ENCODE measurements at regions not wholly inside any gene's neighbourhood (a gene's known extent, or its start where the extent isn't known, plus 50 kb on each side); places are given as distances from the start of the nearest gene placed in this dataset.
"Not testable (repeated sequence)": the region's sequence is repeated elsewhere in the genome, so short reads cannot be mapped to it uniquely, and the experiment has no call there.

- not testable (repeated sequence) for DNase-seq (ENCODE audit: low read depth, low spot score)
Measured at GRCh38 chr3:198147993-198148392, 188.0 kb downstream of the LMLN start.

- DNase-seq (ENCODE audit: low read depth, low spot score) = not testable (repeated sequence)
Measured at GRCh38 chr3:198149904-198150303, 189.9 kb downstream of the LMLN start.

GRCh38 chr3:198151867-198152266, 191.8 kb downstream of the LMLN start:
- DNase-seq (ENCODE audit: low read depth, low spot score) = not testable (repeated sequence)

DNA sequence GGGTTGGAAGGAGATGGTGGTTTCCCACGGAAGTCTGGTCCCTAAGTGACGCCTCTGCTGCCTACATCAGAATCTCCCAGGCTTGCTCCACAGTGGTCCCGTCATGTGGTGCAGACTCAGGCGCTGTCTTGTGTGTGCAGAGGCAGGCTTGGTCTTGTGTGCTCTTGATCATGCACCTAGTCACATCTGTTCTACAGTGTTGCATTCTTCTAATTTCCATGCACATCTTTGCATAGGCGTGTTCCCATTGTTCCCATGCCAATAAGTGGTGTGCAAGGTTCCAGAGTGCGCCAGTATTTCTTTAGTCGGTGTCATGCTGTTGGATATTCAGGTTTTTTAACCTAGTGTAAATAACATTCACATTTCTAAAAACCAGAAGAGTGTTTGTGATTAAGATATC, 195.8 kb downstream of the LMLN start:
- not testable (repeated sequence) for DNase-seq (ENCODE audit: low read depth, low spot score)

DNA sequence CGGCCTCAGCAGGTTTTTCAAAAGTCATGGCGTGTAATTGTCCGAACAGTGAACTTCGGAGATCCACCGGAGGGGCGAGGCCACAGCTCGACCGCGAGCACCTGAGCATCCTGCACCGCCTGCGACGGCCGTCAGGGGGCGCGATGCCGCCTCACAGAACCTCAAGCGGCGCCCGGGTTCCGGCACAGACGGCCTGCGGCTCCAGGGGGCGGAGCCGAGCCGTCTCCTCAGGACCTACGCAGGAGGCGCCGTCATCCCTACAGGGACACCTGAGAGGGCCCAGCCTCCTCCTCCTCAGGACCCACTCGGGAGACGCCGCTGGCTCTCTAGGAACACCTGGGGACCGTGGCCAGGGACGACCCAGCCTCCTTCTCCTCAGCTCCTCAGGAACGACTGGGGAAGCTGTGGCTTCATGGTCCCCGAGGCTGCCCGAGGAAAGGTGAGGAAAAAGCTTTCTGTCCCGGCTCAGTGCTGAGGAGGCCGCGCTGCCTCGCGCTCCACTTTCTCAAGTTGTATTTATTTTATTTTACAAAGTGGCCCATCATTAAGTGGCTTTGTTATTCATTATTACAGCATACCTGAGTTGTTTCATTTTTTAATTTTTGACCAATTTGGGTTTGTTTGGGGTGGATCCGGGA, 197.3 kb downstream of the LMLN start:
- DNase-seq (ENCODE audit: low read depth, low spot score) = not testable (repeated sequence)

DNA sequence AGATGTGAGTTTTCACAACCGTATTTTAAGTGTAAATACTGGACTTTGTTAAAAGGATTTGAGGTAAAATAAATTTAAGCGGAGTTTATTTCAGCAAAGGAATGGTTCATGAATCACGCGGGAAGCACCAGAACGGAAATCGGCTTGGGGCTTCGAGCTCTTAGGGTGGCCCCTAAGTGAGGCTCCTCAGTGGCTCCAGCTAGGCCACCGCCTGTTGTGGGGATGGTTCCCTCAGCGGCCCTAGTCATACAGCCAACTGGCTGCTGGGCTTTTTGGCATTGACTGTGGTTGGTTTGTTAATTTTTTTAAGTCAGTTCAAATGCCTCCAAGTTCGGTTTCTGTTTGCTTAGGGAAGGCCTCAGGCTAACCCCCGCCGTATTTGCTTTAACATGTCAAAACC, 198.0 kb downstream of the LMLN start:
- DNase-seq (ENCODE audit: low read depth, low spot score) = not testable (repeated sequence)

GRCh38 chr3:198167339-198168039, 207.5 kb downstream of the LMLN start:
- peak; percentile 6 for DNase-seq (ENCODE audit: low read depth, low spot score)

GRCh38 chr3:198170781-198171180, 210.8 kb downstream of the LMLN start:
- not testable (repeated sequence) for DNase-seq (ENCODE audit: low read depth, low spot score)

- not testable (repeated sequence) for DNase-seq (ENCODE audit: low read depth, low spot score)
Measured at GRCh38 chr3:198173080-198173479, 213.1 kb downstream of the LMLN start.

DNA sequence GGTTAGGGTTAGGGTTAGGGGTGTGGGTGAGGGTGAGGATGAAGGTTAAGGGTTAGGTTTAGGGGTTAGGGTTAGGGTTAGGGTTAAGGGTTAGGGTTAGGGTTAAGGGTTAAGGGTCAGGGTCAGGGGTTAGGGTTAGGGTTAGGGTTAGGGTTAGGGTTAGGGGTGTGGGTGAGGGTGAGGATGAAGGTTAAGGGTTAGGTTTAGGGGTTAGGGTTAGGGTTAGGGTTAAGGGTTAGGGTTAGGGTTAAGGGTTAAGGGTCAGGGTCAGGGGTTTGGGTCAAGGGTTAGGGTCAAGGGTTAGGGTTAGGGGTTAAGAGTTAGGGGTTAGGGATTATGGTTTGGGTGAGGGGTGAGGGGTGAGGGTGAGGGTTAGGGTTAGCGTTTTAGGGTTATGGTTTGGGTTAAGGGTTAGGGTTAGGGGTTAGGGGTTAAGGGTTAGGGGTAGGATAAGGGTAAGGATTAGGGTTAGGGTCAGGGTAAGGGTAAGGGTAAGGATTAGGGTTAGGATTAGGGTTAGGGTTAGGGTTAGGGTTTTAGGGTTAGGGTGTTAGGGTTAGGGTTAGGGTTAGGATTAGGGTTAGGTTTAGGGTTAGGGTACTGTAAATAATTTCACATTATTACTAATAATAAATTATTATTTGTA, 214.0 kb downstream of the LMLN start:
- not testable (repeated sequence) for DNase-seq (ENCODE audit: low read depth, low spot score)

Data from smooth muscle cell of the brain vasculature (primary cell).